ENCODE measurements at regions not wholly inside any gene's neighbourhood (a gene's known extent, or its start where the extent isn't known, plus 50 kb on each side); places are given as distances from the start of the nearest gene placed in this dataset.

GRCh38 chr1:234838820-234839219 lies 228.8 kb upstream of the IRF2BP2 start:
- no peak for DNase-seq (ENCODE audit: low read depth)
- in situ Hi-C loops (cut with HindIII; ENCODE audit: low sequenced_read_pairs), result loop anchor here (5.0 to 10.0 kb wide), 3 partner anchors 97 to 236 kb away; no protein-coding TSS in a partner anchor
- no peak overlapping the region for H3K4me3 ChIP-seq (ENCODE audit: low read depth, low read length)
- no peak for TF ChIP-seq CTCF (IDR thresholded peaks at IDR 0.05; ENCODE audit: low read depth, low read length, missing control alignments)

- no peak for TF ChIP-seq CTCF (IDR thresholded peaks at IDR 0.05; ENCODE audit: low read depth, low read length, missing control alignments)
- no peak overlapping the region for H3K4me3 ChIP-seq (ENCODE audit: low read depth, low read length)
- in situ Hi-C loops (cut with HindIII; ENCODE audit: low sequenced_read_pairs), result loop anchor here (5.0 to 10.0 kb wide), 3 partner anchors 96 to 237 kb away; no protein-coding TSS in a partner anchor
- no peak for DNase-seq (ENCODE audit: low read depth)
These were observed 228.2 kb upstream of the IRF2BP2 start for GRCh38 chr1:234838182-234838581.

- no peak for TF ChIP-seq CTCF (IDR thresholded peaks at IDR 0.05; ENCODE audit: low read depth, low read length, missing control alignments)
- no peak overlapping the region for H3K4me3 ChIP-seq (ENCODE audit: low read depth, low read length)
- in situ Hi-C loops (cut with HindIII; ENCODE audit: low sequenced_read_pairs), result loop anchor here (5.0 to 10.0 kb wide), 3 partner anchors 95 to 237 kb away; no protein-coding TSS in a partner anchor
- no peak for DNase-seq (ENCODE audit: low read depth)
These were observed 227.7 kb upstream of the IRF2BP2 start for GRCh38 chr1:234837713-234838112.

- DNase-seq (ENCODE audit: low read depth), result no peak
- in situ Hi-C loops (cut with HindIII; ENCODE audit: low sequenced_read_pairs), result loop anchor here (5.0 to 10.0 kb wide), 3 partner anchors 95 to 238 kb away; no protein-coding TSS in a partner anchor
- H3K4me3 ChIP-seq (ENCODE audit: low read depth, low read length), result no peak overlapping the region
- no peak for TF ChIP-seq CTCF (IDR thresholded peaks at IDR 0.05; ENCODE audit: low read depth, low read length, missing control alignments)
These were observed 226.9 kb upstream of the IRF2BP2 start for GRCh38 chr1:234836776-234837357.

GRCh38 chr1:234836045-234836681 lies 226.2 kb upstream of the IRF2BP2 start:
- no peak for DNase-seq (ENCODE audit: low read depth)
- TF ChIP-seq CTCF (IDR thresholded peaks at IDR 0.05; ENCODE audit: low read depth, low read length, missing control alignments), result no peak
- H3K4me3 ChIP-seq (ENCODE audit: low read depth, low read length), result no peak overlapping the region
- in situ Hi-C loops (cut with HindIII; ENCODE audit: low sequenced_read_pairs), result loop anchor here (5.0 to 10.0 kb wide), 3 partner anchors 94 to 239 kb away; no protein-coding TSS in a partner anchor

GRCh38 chr1:234835239-234835638 lies 225.3 kb upstream of the IRF2BP2 start:
- no peak for DNase-seq (ENCODE audit: low read depth)
- in situ Hi-C loops (cut with HindIII; ENCODE audit: low sequenced_read_pairs), result loop anchor here (5.0 to 10.0 kb wide), 3 partner anchors 93 to 240 kb away; no protein-coding TSS in a partner anchor
- no peak for TF ChIP-seq CTCF (IDR thresholded peaks at IDR 0.05; ENCODE audit: low read depth, low read length, missing control alignments)
- H3K4me3 ChIP-seq (ENCODE audit: low read depth, low read length), result no peak overlapping the region

Measured in astrocyte of the cerebellum (primary cell).